GM12873 (cell line): ENCODE measurements at regions not wholly inside any gene's neighbourhood (a gene's known extent, or its start where the extent isn't known, plus 50 kb on each side); places are given as distances from the start of the nearest gene placed in this dataset.

Experiments used
- TF ChIP-seq, protein P1 (sequence below): IDR thresholded peaks from 2 replicates; pipeline ENCODE4 v1.5.1; 2012; ENCODE audit warnings: low read depth, mild to moderate bottlenecking, moderate library complexity, low read length, control low read depth; ENCODE audit not compliant: insufficient read depth; ENCODE audit errors: missing control alignments

DNA sequence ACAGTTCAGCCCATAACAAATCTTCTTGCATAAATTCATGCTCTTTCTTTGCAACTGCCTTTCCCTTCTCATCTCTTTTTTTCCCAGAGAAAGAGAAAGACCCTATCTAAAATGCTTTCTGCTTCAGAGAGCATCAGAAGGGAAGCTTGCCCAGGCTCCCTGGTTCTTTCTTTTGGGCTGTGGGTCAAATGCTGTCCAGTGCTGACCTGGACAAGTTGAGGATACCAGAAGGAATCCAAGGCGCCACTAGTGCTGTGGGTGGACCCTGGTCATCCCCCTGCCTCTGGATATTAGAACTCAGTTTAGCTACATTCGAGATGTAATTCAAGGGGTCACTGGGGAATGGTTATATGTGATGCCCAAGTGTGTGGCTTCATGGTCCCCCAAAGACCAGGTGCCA, 411.6 kb downstream of the RPS24 start:
- TF ChIP-seq, protein P1, sequence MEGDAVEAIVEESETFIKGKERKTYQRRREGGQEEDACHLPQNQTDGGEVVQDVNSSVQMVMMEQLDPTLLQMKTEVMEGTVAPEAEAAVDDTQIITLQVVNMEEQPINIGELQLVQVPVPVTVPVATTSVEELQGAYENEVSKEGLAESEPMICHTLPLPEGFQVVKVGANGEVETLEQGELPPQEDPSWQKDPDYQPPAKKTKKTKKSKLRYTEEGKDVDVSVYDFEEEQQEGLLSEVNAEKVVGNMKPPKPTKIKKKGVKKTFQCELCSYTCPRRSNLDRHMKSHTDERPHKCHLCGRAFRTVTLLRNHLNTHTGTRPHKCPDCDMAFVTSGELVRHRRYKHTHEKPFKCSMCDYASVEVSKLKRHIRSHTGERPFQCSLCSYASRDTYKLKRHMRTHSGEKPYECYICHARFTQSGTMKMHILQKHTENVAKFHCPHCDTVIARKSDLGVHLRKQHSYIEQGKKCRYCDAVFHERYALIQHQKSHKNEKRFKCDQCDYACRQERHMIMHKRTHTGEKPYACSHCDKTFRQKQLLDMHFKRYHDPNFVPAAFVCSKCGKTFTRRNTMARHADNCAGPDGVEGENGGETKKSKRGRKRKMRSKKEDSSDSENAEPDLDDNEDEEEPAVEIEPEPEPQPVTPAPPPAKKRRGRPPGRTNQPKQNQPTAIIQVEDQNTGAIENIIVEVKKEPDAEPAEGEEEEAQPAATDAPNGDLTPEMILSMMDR: no peak

DNA sequence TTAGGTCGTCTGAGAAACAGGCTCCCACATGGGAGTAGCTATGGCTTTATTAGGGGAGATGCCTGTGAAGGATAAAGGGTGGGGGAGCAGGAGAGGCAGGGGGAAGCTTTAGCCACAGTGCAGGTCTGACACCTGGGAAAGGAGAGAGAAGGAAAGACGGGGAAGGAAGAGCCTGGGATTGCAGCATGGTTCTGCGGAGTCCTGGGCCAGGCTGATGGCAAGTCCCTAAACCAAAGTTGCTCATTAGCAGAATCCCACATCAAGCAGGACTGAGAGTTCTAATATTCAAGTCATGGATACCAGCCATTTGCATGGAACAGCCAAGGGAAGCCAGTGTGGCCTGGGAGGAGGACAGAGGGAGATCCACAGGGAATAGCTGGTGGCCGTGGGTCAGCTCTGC, 414.8 kb downstream of the RPS24 start:
- TF ChIP-seq, protein P1: no peak

DNA sequence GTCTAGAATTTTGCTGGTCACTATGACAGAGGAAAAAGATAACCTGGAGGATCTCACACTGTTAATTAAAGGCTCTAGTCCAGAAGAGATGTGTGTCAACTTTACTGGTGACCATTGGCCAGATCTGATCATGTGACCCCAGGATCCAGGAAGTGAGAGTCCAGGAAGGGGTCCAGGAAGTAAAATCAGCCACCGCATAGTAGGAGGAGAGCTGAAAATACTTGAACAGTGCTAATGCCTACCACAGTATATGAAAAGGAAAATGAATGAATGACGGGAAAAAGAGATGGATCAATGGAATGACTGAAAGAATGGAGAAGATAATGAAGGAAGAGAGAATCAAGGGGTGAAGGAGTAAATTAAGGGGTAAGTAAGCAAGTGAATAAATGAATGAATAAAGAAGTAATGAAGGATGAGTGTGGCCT, 415.3 kb downstream of the RPS24 start:
- TF ChIP-seq, protein P1: no peak

DNA sequence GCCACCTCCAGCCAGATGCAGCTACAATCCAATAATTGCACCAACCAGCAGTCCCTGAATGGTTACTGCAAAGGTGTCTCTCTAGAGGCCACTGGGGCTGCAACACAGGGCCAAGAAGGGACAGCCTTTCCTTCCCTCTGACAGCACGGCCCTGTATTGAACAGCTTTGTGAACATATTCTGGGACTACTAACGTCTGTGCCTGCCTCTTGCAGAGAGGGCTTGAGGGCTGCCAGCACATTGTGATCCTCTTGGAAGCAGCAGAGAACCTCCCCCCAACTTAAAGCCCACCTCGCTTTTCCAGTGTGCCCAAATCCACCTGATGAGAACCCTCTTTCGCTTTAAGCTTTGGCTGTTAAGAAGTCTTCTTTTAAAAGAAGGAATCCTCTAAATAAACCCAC, 415.9 kb downstream of the RPS24 start:
- TF ChIP-seq, protein P1: no peak

DNA sequence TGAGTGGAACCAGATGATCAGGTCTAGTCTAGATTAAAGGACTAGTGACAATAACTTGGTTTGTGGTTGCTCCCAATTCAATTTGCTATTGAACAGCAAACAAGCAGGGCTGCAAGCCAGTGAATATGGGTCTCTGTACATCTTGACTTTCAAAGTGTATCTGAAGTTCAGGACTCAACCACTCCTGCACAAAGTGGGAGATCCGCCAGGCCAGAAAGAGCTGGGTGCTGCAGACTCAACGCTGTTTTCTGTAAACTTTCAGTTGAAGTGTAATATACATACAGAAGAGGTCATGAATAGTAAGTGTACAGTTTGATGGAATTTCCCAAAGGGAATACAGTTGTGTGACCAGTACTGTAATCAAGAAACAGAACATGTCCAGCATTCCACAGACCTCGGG, 416.6 kb downstream of the RPS24 start:
- TF ChIP-seq, protein P1: no peak

DNA sequence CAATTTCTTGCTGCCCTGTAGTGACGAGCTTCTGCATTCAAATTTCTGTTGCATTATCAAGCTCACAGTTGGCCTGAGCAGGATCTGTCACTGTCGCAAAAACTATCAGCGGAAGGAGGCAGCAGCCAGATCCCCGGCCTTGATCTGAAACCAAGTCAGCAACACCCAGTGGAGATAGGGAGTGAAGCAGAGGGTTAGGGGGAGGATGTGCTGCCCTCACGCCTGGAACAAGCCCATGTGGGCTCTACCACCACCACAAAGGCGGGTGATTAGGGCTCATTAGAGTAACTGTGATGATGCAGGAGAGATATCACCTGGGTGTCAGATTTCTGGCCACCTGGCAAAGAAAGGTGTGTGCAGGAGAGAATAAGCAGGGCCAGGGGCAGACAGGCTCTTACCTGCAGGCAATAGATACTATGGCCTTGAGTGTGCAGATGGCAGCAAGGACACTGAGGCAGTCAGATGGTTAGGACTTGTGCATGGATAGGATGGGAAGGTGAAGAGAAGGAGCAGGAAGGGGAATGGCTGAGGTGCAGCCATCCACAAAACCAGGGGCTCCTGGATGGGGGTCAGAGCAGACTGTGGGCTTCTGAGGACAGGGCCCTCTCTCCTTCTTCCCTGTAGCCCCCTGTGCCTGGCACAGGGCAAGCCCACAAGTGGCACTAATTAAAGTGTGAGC, 417.3 kb downstream of the RPS24 start:
- TF ChIP-seq, protein P1: no peak

DNA sequence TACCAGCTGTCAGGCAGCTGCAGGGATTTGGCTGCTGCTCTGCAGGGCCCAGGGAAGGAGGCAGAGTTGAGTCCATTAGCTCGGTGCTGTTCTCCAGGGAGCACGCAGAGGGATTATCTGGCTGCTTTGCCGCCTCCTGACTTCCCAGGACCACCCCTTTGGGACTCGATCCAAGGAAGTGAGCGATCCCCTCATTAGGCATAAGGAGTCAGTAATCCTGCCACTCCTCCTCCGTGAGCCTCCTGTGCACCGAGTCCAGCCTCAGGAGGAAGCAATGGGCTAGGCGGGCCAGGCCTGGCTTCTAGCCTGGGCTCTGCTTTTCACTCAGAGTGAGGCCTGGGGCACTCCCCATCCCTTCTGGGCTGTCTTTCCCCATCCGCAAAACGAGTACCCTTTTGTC, 417.9 kb downstream of the RPS24 start:
- TF ChIP-seq, protein P1: no peak

DNA sequence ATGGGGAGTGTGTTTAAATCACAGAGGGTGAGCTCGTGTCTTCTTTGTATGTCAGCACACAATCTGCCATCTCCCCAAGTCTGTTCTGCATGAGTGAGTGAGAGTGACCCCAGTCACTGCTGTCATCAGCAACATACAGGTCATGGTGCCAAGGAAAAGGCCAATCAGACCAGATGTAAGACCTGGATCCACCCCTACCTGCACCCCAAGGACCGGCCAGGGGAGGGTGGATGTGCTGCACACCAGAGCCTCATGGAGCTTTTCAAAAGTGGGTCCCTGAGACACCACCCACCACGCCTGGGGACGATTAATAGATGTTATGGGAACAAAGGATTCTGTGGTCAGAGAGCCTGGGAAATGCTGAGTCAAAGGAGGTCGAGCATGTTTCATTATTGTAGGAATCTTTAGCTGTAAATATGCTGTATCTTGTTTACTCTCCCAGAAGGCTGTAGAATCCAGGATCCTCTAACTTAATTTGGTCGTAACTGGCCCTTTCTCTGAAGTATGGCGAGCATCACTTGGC, 420.5 kb downstream of the RPS24 start:
- TF ChIP-seq, protein P1: no peak
